ENCODE measurements at regions not wholly inside any gene's neighbourhood (a gene's known extent, or its start where the extent isn't known, plus 50 kb on each side); places are given as distances from the start of the nearest gene placed in this dataset.

- Mint-ChIP-seq H3K4me3 (no peak overlapping the region), H3K9me3 (no peaks in the 10 kb centered on the region), H3K27ac (no peak overlapping the region), H3K4me1 (ENCODE audit: low read depth) (no peaks in the 10 kb centered on the region), H3K36me3 (ENCODE audit: insufficient read depth in 2 of 2) (no peaks in the 10 kb centered on the region), H3K27me3 (ENCODE audit: low read depth) (peaks cover 6% of the 10 kb centered on the region)
- no peak for DNase-seq
- ATAC-seq (replicated peaks in 1 of 2): peak; percentile 52 to 80
These were observed 464.7 kb downstream of the DMRT2 start for GRCh38 chr9:1514776-1515363.

DNA sequence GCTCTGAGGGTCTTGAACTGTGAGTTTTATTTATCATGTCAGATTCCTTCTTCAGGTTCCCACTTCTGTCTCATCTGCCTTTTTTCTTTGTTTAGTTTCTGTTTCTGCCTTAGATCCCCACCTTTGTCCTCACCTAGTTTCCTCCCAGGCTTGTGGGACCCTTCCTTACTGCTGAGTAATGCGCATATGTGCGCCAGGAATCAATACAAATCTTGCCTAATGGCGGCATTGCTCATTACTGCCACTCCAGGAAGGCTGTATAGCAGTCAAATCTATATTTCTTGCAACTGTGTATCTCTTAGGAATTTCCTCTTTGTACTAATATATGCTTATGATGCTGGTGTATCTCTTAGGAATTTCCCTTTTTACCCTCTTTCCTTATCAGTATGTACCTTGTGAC lies 465.4 kb downstream of the DMRT2 start:
- Mint-ChIP-seq H3K36me3 (ENCODE audit: insufficient read depth in 2 of 2) (no peaks in the 10 kb centered on the region), H3K9me3 (no peaks in the 10 kb centered on the region), H3K4me3 (no peak overlapping the region), H3K27me3 (ENCODE audit: low read depth) (peaks cover 6% of the 10 kb centered on the region), H3K27ac (no peak overlapping the region), H3K4me1 (ENCODE audit: low read depth) (no peaks in the 10 kb centered on the region)
- DNase-seq (no peak), ATAC-seq (replicated peaks in 1 of 2) (no peak)

GRCh38 chr9:1521547-1521946 lies 471.4 kb downstream of the DMRT2 start:
- Mint-ChIP-seq H3K27me3 (ENCODE audit: low read depth) (peaks cover 8% of the 10 kb centered on the region), H3K36me3 (ENCODE audit: insufficient read depth in 2 of 2) (no peaks in the 10 kb centered on the region), H3K4me1 (ENCODE audit: low read depth) (no peaks in the 10 kb centered on the region), H3K4me3 (no peak overlapping the region), H3K9me3 (no peaks in the 10 kb centered on the region), H3K27ac (no peak overlapping the region)
- DNase-seq (no peak), ATAC-seq (replicated peaks in 1 of 2) (no peak)

GRCh38 chr9:1522219-1522767 lies 472.1 kb downstream of the DMRT2 start:
- Mint-ChIP-seq H3K27me3 (ENCODE audit: low read depth) (peaks cover 8% of the 10 kb centered on the region), H3K4me3 (no peak overlapping the region), H3K4me1 (ENCODE audit: low read depth) (no peaks in the 10 kb centered on the region), H3K27ac (no peak overlapping the region), H3K9me3 (no peaks in the 10 kb centered on the region), H3K36me3 (ENCODE audit: insufficient read depth in 2 of 2) (no peaks in the 10 kb centered on the region)
- ATAC-seq (replicated peaks in 1 of 2): no peak
- DNase-seq: no peak

- no peak for ATAC-seq (replicated peaks in 1 of 2)
- H3K27me3 Mint-ChIP-seq (ENCODE audit: low read depth): peaks cover 13% of the 10 kb centered on the region
- no peak for DNase-seq
- H3K36me3 Mint-ChIP-seq (ENCODE audit: insufficient read depth in 2 of 2): no peaks in the 10 kb centered on the region
- no peaks in the 10 kb centered on the region for H3K9me3 Mint-ChIP-seq
- no peaks in the 10 kb centered on the region for H3K4me1 Mint-ChIP-seq (ENCODE audit: low read depth)
- H3K27ac Mint-ChIP-seq: no peak overlapping the region
- no peak overlapping the region for H3K4me3 Mint-ChIP-seq
These were observed 478.3 kb downstream of the DMRT2 start for GRCh38 chr9:1528456-1528855.

GRCh38 chr9:1530696-1531095 lies 480.5 kb downstream of the DMRT2 start:
- peaks cover 13% of the 10 kb centered on the region for H3K27me3 Mint-ChIP-seq (ENCODE audit: low read depth)
- peaks cover 2% of the 10 kb centered on the region for H3K4me1 Mint-ChIP-seq (ENCODE audit: low read depth)
- no peaks in the 10 kb centered on the region for H3K9me3 Mint-ChIP-seq
- no peak for ATAC-seq (replicated peaks in 1 of 2)
- H3K4me3 Mint-ChIP-seq: no peak overlapping the region
- no peak overlapping the region for H3K27ac Mint-ChIP-seq
- H3K36me3 Mint-ChIP-seq (ENCODE audit: insufficient read depth in 2 of 2): no peaks in the 10 kb centered on the region
- DNase-seq: no peak

DNA sequence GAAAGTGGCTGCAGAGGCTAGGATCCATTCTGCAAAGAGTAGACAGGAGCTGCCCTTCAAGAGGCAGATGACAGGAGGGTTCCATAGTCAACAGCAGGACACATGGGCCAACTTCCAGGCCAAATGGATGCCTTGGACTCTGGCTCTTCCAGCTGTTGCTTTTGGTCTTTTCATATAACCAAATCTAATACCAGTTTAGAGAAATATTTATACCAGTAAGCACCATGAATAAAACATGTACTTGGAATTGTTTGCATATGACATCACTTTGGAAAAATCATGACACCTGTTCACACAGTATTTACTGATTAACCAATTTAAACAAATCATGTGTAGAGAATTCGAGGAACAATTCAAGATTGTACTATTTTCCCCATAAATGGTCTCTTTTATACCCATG lies 481.3 kb downstream of the DMRT2 start:
- no peak overlapping the region for H3K27ac Mint-ChIP-seq
- DNase-seq (no peak), ATAC-seq (replicated peaks in 1 of 2) (no peak)
- H3K4me1 Mint-ChIP-seq (ENCODE audit: low read depth): peaks cover 9% of the 10 kb centered on the region
- H3K9me3 Mint-ChIP-seq: no peaks in the 10 kb centered on the region
- no peak overlapping the region for H3K4me3 Mint-ChIP-seq
- no peaks in the 10 kb centered on the region for H3K36me3 Mint-ChIP-seq (ENCODE audit: insufficient read depth in 2 of 2)
- peaks cover 6% of the 10 kb centered on the region for H3K27me3 Mint-ChIP-seq (ENCODE audit: low read depth)

- no peak overlapping the region for H3K27ac Mint-ChIP-seq
- peaks cover 5% of the 10 kb centered on the region for H3K27me3 Mint-ChIP-seq (ENCODE audit: low read depth)
- H3K4me3 Mint-ChIP-seq: no peak overlapping the region
- H3K4me1 Mint-ChIP-seq (ENCODE audit: low read depth): peaks cover 15% of the 10 kb centered on the region
- ATAC-seq (replicated peaks in 1 of 2): no peak
- DNase-seq: no peak
- no peaks in the 10 kb centered on the region for H3K9me3 Mint-ChIP-seq
- H3K36me3 Mint-ChIP-seq (ENCODE audit: insufficient read depth in 2 of 2): no peaks in the 10 kb centered on the region
These were observed 482.0 kb downstream of the DMRT2 start for GRCh38 chr9:1532171-1532570.

GRCh38 chr9:1535051-1535450 lies 480.1 kb upstream of the SMARCA2 start:
- peaks cover 13% of the 10 kb centered on the region for H3K27me3 Mint-ChIP-seq (ENCODE audit: low read depth)
- H3K27ac Mint-ChIP-seq: peak overlapping the region; percentile 32
- no peak for ATAC-seq (replicated peaks in 1 of 2)

GRCh38 chr9:1535599-1535998 lies 479.5 kb upstream of the SMARCA2 start:
- DNase-seq: no peak
- Mint-ChIP-seq H3K4me3 (peak overlapping the region in 1 of 2 donors; percentile 9), H3K4me1 (ENCODE audit: low read depth) (peaks cover 15% of the 10 kb centered on the region), H3K9me3 (no peaks in the 10 kb centered on the region), H3K36me3 (ENCODE audit: insufficient read depth in 2 of 2) (no peaks in the 10 kb centered on the region), H3K27me3 (ENCODE audit: low read depth) (peaks cover 13% of the 10 kb centered on the region), H3K27ac (no peak overlapping the region)
- no peak for ATAC-seq (replicated peaks in 1 of 2)

More at GRCh38 chr9:1535051-1535450, 480.1 kb upstream of the SMARCA2 start:
- no peaks in the 10 kb centered on the region for H3K36me3 Mint-ChIP-seq (ENCODE audit: insufficient read depth in 2 of 2)
- no peak overlapping the region for H3K4me3 Mint-ChIP-seq
- DNase-seq: no peak
- H3K9me3 Mint-ChIP-seq: no peaks in the 10 kb centered on the region
- peaks cover 15% of the 10 kb centered on the region for H3K4me1 Mint-ChIP-seq (ENCODE audit: low read depth)

- H3K9me3 Mint-ChIP-seq: no peaks in the 10 kb centered on the region
- no peak overlapping the region for H3K27ac Mint-ChIP-seq
- peaks cover 15% of the 10 kb centered on the region for H3K4me1 Mint-ChIP-seq (ENCODE audit: low read depth)
- no peaks in the 10 kb centered on the region for H3K36me3 Mint-ChIP-seq (ENCODE audit: insufficient read depth in 2 of 2)
- peak; percentile 37 to 54 for ATAC-seq (replicated peaks in 1 of 2)
- H3K4me3 Mint-ChIP-seq: peak overlapping the region in 1 of 2 donors; percentile 43
- DNase-seq: no peak
- peaks cover 13% of the 10 kb centered on the region for H3K27me3 Mint-ChIP-seq (ENCODE audit: low read depth)
These were observed 478.5 kb upstream of the SMARCA2 start for GRCh38 chr9:1536522-1537170.

DNA sequence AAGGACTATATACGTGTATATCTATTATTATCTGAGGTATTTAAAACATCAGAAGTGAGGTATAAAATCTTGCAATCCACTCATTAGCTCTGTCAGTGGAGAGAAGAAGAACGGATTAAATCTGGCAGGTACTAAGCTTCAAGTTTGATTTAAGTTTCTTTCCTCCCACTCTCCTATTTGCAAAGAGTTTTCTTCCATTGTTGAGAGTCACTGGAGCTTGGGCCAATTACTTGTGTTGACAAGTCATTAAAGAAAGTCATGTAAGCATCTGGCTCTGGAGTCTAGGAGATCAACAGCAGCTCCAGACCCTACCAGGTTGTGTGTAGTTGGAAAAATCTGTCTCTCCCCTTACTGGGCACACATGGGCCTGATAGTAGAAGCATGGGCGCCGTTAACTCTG lies 476.8 kb upstream of the SMARCA2 start:
- H3K27me3 Mint-ChIP-seq (ENCODE audit: low read depth): peaks cover 8% of the 10 kb centered on the region
- no peak overlapping the region for H3K27ac Mint-ChIP-seq
- ATAC-seq (replicated peaks in 1 of 2) (no peak), DNase-seq (no peak)
- H3K36me3 Mint-ChIP-seq (ENCODE audit: insufficient read depth in 2 of 2): no peaks in the 10 kb centered on the region
- H3K4me3 Mint-ChIP-seq: no peak overlapping the region
- no peaks in the 10 kb centered on the region for H3K9me3 Mint-ChIP-seq
- peaks cover 15% of the 10 kb centered on the region for H3K4me1 Mint-ChIP-seq (ENCODE audit: low read depth)

GRCh38 chr9:1539216-1539615 lies 475.9 kb upstream of the SMARCA2 start:
- H3K9me3 Mint-ChIP-seq: no peaks in the 10 kb centered on the region
- H3K4me3 Mint-ChIP-seq: no peak overlapping the region
- no peak overlapping the region for H3K27ac Mint-ChIP-seq
- DNase-seq: no peak
- no peak for ATAC-seq (replicated peaks in 1 of 2)
- H3K27me3 Mint-ChIP-seq (ENCODE audit: low read depth): peaks cover 8% of the 10 kb centered on the region
- peaks cover 15% of the 10 kb centered on the region for H3K4me1 Mint-ChIP-seq (ENCODE audit: low read depth)
- no peaks in the 10 kb centered on the region for H3K36me3 Mint-ChIP-seq (ENCODE audit: insufficient read depth in 2 of 2)

DNA sequence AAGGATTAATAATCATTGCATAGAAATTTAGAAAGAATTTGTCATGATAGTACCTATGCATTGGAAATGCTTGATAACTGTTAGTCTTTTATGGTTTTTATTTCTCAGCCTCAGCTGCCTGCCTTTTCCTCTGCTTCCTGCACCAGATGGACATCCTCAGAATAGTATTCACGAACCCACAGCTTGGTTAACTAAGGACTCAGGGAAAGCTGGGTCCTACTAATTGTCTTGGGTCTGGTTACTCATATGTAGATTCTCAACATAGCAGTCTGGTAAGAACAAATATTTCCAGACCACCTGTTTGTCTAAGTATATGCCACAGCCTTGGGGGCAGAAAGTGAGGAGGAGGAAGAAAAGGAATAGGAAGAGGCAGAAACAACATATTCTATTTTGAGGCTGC lies 464.5 kb upstream of the SMARCA2 start:
- no peaks in the 10 kb centered on the region for H3K36me3 Mint-ChIP-seq (ENCODE audit: insufficient read depth in 2 of 2)
- ATAC-seq (replicated peaks in 1 of 2) (no peak), DNase-seq (no peak)
- no peaks in the 10 kb centered on the region for H3K4me1 Mint-ChIP-seq (ENCODE audit: low read depth)
- no peak overlapping the region for H3K27ac Mint-ChIP-seq
- peaks cover 1 to 4% of the 10 kb centered on the region in 2 donors for H3K9me3 Mint-ChIP-seq
- no peaks in the 10 kb centered on the region for H3K27me3 Mint-ChIP-seq (ENCODE audit: low read depth)
- H3K4me3 Mint-ChIP-seq: no peak overlapping the region

Measured in activated T-cell treated with anti-CD3 and anti-CD28 coated beads, Interleukin-2, amount 50 U/mL, for 72 hours (primary cell).